HG02973 (cell line): ENCODE measurements at regions not wholly inside any gene's neighbourhood (a gene's known extent, or its start where the extent isn't known, plus 50 kb on each side); places are given as distances from the start of the nearest gene placed in this dataset.

Experiments used
- ATAC-seq: cut with Tn5 transposase; IDR thresholded peaks from one replicate; pipeline ENCODE4 v1.9.1; 2021; ENCODE audit warnings: moderate library complexity; ENCODE audit not compliant: unreplicated experiment

DNA sequence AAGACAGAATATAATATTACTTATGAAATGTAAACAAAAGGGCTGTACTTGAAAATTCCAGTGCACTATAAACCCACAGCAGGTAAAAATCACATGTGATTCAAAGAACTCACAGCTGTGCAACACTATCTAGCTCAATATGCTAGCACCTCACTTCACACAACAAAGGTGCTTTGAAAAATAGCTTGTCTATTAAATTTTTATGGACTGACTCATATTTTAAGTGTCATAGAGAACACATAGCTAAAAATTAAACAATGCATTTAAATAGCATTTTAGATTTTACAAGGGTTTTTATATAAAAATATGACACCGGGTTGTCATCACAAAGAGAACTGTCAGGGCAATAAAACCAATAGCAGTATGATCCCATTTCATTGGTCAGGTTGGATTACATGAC lies 1390.5 kb upstream of the TENM4 start:
- ATAC-seq: no peak

DNA sequence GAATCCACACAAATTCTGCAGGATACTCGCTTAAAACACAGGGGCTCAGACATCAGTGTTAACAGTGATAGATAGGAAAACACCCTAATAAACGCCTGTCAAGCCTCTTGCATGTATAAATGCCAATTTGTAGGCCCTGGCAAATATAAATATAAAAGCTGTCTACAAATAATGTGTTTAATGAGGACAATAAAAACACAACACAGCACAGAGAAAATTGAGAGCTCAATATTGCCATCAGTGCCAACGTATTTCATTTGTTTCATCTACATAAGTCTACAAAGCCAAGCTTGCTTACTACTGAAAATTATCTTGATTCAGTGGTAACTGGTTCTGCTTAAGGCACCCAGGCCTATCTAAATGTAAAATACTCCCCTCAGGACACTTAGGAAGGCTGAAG lies 1387.0 kb upstream of the TENM4 start:
- ATAC-seq: no peak

DNA sequence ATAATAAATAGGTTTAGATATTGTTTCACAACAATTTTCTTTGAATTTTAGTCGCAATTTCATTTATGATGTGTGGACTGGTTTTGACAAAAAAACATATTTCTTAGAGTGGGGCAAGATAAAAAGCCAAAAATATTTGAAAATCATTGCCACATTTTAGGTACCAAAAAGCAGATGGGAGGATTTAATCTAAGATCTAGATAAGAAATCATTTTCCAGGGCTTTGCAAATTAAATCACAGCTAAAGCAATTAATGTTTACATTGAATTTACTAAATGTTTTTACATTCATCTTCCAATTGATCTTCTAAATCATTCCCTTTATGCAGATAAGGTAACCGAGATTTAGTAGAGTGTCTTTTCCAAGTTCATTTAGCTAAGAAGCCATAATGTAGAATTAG lies 1386.0 kb upstream of the TENM4 start:
- ATAC-seq: no peak

DNA sequence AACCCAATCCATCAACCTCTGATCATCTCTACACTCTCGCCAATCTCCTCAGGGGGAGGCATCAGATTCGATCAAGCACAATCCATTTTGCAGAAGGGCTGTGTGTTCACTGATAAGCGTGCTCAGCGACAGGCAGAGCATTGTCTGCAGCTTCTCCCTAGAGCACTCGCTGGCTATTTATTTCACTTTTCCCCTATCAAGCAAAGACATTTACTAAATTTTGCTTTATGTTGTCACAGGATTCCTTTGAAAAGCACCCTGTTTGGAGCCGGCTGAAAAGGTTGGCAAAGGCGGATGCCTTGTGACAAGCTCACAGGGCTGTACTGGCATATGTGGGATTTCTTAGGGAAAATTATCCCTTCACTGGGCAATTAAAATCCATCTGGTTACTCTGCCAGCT lies 1381.5 kb upstream of the TENM4 start:
- ATAC-seq: no peak

DNA sequence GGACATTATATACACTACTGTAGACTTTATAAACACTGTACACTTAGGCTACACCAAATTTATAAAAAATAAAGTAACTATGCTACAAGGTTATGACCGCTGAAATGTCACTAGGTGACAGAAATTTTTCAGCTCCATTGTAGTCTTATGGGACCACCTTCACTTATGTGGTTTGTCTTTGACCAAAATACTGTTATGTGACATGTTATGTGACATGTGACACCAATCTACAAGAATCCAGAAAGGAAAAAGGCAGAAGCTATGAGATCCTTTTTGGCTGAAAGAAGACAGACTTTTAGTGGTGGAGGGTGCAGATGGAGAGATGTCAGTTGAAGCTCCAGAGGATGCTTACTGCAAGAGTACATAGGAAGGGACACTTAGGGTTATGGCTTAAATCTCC lies 1378.4 kb upstream of the TENM4 start:
- no peak for ATAC-seq

DNA sequence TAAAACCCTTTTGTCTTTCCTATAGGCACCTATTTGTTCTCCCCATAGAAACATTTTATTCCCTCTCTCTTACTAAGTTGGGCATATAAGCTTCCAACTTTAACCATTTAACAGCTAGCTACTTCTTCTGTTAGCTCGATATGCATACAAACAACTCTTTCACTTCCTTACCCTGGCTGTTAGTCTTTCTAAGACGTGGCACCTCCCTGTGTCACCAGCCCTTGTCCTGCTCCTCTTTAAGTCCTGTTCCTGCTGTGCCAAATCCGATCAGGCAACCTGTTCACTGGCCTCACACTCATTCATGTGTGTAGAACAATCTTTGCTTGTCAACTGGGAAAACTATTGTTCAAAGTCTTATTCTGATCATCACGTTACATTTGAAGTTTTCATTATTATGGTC lies 1376.1 kb upstream of the TENM4 start:
- ATAC-seq: peak; percentile 26

DNA sequence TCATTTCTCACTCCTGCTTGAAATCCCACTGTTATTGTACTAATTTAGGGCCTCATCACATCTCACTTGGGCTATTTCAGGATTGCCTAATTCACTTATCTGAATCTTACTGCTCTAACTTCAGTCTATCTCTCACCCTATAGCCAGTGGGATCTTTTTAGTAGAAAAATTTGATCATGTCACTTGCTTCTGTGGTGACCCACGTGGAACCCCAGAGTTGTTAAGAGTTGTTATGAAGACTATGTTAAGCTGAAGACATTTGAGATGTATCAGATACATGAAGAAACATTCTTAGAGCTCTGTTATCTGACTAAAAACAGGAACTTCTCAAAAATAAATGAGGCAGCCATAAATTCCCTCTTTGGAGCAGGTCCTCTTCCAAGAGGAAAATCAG lies 1375.6 kb upstream of the TENM4 start:
- ATAC-seq: peak; percentile 40

DNA sequence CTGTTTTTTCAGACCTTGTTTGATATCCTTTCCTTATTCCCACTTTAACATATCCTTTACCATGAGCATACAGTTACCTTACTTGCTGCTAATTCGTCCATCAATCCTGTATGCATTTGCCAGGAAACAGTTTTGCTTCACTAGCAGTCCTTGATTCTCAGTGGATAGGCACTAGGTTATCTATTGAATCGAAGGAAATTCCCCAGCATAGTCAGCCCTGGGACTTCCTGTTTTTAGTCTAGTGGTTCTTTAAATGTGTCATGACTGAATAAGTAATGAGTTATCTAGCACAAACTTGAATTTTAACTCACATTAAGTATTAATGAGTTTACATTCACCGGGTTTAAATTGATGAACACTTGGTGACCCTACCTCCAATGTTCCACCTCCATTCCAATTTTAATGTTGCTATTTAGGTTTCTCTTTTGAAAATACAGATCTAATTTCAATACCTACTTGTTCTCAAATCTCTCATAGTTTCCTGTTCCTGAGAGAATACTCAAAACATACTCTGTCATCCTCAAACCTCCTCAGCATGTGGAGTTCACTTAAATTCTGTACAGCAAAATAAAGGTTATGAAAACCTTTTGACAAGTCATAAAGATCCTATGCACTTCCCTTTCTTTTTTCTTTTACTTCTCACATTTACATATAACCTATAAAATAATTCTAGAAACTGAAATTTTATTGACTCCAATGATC lies 1375.1 kb upstream of the TENM4 start:
- peak; percentile 88 for ATAC-seq

DNA sequence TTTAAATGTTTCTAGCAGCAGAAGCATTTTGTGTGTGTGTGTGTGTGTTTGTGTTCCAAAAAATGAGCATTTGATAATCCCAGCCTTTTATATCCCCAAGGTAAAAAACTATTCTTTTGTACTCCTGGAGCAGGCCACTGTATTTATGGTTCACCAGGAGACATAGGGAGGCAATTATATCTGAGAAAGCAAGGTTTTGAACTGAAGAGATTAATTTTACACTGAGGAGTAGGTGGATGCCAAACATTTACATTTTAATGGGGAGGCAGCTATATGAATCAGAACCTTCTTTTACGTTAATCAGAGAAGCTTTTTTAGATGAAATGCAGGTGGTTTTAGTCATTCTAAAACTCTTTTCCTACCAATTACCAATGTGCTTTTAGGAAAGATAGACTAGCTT lies 1374.0 kb upstream of the TENM4 start:
- ATAC-seq: no peak

DNA sequence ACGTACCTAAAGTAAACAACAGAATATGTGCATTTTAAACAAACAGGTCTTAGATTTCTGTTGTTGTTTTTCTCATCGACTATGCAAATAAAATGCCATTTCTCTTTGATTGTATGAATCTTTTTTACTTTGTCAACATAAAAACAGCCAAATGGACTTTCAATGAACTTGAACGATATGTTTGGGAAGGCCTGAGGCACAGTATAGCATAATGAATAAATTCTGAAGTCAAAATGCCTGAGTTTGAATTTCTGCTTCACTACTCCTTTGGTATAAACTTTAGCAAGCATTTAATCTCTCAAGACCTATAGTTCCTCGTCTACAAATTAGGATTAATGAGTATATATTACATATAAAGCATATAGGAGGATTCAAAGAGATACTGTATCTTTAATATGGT lies 1369.9 kb upstream of the TENM4 start:
- no peak for ATAC-seq

DNA sequence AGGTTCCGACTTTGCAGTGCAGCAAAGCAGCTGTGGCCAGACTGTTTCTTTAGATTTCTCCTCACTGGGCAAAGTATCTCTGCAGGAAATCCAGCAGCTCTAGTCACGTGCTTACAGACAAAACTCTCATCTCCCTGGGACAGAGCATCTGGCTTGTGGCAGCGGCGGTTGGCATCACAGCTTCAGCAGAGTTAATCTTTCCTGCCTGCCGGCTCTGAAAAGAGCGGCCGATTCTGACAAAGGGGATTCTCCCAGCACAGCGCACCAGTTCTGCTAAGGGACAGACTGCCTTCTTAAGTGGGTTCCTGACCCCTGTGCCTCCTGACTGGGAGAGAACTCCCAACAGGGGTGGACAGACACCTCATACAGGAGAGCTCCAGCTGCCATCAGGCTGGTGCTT lies 1357.3 kb upstream of the TENM4 start:
- no peak for ATAC-seq

DNA sequence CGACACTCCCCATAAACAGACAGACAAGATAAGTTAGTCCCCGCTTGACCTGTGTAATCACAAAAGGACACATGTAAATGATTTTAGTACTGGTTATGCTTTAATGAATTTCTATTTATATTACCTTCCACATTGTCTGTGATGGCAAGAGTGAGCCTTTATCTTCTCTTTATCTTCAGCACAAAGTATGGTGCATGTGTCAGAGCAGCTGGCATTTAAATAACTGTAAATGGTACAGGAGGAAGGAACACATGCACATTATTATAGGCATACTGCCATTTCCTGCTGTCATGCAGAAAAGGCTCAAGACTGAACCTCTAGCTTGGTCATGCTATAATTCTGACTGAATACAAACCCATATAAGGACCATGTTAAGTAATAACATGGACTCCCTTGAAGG lies 1342.7 kb upstream of the TENM4 start:
- no peak for ATAC-seq

DNA sequence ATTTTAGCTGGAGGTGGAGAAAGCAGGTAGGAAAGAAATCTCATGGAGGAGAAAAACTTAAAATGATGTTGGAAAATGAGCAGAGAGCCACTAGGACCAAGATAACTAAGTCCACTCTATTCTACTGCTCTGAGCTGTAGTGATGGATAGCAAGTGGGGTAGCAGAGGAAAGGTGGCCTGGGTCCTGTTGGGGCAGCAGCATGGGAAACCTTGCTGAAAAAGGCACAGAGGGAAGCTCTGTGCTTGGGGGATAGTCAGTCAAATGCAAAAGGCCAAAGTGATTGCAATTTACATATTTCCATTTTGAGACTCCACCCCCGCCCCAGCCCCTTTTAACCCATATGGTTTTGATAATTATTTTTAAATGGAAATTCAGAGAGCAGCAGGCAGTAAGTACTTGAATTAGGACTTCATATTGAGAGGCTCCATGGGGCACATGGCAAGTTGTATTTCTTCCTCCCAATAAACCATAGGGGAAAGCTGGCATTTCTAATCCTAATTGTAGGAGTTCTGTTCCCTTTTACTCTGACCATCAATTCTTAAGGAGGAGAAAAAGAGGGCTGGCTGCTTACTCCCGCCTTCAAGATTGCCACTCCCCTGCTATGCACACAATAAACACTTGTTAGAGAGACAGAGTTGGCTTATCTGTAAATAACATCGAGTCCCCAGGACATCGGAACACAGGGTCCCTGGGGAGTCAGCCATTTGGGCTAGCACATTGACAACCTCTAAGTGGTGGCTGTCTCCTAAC lies 1341.5 kb upstream of the TENM4 start:
- no peak for ATAC-seq

DNA sequence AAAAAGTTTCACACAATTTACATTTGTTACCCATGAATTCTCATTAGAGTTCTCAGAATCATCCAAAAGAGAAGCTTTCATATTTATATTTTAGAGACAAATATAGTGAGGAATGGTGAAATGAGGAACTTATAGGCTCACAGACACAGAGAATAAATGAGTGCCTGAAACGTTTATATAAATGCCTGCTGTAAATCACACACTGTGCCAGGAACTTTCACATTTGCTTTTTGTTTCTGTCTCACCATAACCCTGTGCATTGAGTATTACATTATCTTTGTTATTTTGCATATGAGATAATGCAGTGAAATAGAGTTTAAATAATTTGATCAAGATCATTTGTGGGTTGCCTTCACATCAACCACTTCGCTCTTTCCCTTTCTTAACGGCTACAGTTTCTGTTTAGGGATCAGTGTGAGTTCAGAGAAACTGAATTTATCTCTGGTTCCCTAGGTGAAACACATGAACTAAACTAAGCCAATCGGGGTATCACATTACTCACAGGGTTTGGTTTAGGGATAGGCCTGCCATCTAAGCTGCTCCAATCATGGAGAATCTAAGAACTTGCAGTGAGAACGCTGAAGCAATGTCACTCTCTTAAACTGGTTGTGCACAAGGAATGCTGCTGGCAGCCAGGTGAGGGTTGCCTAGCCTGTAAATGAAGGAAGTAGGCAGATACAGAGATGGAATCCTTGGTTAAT lies 1339.2 kb upstream of the TENM4 start:
- no peak for ATAC-seq

DNA sequence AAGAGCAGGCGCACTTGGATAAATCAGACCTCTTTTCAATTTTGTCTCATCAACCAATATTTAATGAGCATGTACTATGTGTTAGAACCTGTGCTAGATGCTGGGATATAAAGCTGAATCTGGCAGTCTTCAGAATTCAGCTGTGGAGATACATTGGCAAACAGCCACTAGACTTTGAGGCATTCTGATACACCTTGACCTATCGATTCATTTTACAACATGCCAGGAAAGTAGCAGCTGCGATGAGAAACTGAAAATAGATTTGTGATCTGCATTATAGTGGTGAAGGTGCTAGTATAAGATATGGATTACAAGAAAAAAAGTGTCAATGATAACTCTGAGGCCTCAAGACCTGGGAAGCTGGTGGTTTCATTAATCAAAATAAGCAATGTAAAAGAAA lies 1338.1 kb upstream of the TENM4 start:
- no peak for ATAC-seq

DNA sequence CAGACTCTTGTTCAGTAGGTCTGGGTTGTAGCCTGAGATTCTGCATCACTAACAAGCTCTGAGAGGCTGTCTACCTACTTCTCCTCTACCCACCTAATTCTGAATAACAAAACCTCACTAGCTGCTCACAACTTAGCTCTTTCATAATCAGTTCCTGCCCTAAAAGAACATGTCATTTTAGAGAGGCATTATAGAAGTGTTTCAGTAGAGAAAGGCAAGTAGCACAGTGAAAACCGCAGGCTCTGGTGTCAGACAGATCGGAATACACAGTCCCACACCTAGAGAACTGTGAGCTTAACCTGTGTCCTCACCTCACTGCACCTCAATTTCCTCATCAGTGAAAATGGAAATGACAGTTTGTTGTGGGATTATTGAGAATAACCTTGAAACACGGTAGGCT lies 1337.6 kb upstream of the TENM4 start:
- ATAC-seq: no peak

DNA sequence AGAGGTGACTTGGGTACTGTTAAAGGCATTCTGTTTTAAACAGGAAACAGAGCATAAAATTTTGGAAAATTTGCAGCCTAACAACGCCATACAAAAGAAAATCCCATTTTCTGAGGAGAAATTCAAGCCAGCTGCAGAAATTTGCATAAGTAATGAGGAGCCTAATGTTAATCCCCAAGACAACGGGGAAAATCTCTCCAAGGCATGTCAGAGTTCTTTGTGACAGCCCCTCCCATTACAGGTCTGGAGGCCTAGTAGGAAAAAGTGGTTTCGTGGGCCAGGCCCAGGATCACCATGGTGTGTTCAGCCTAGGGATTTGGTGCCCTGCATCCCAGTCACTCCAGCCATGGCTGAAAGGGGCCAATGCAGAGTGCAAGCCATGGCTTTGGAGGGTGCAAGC lies 1333.1 kb upstream of the TENM4 start:
- ATAC-seq: no peak

DNA sequence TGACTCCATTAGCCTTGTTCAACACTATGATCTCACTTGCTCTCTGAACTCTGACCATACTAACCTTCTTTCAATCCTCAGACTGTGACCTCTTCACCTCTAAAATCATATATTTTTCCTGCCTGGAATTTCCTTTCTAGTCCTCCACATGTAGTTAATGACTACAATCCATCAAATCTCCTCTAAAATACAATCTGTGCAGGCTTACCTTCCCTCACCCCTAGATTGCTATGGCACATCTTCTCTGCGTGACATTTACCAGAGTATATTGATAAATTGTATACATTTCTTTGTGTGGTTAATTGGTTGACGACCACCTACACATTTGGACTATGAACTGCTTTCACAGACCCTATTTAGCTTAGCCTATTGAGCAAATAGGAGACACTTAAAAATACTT lies 1330.2 kb upstream of the TENM4 start:
- ATAC-seq: no peak

DNA sequence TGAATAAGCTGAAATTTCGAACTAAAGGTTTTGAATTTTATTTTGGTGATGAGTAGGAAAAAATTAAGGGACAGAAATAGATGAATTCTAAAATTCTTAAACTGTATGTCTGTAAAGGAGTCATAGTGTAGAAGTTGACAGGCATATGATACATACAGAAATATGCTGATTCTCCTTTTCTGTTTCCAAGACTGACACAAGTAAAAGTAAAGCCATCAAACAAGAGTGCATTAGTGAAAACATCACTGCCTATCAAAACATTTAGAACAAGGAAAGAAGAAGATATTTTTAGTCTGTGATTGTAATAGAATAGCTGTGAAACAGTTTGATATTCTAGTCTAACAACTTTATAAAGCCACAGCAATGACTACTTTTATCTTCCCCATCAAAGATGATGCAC lies 1318.0 kb upstream of the TENM4 start:
- no peak for ATAC-seq

DNA sequence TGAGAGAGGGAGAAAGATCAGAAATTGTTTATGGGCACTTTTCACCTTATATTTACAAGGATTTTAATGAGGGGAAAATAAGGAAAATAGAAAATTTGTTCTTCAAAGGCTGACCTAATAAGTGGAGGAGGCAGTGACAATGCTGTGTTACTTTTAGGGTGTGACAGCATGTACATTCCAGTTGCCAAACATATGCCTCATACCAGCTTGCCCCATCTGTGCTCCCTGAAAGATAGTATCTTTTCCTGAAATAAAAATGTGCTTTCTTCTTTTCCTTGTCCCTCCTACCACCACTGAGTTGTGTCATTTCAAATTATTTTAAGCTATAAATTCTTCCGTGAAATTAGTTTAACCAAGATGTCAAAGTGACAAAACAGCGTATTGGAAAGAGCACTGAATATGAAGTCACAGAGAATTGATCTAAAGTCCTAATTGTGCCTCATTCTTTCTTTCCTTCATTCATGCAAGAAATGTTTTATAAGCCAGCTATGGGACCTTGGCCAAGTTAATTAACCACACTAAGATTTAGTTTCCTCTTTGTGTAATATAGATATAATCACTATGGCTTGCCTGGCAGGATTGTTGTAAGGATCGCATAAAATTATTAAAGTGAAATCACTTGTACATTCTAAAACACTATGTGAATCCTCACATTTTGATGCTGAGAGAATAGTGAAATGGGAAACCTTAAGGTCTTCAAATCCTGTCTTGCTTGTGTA lies 1307.5 kb upstream of the TENM4 start:
- ATAC-seq: no peak

DNA sequence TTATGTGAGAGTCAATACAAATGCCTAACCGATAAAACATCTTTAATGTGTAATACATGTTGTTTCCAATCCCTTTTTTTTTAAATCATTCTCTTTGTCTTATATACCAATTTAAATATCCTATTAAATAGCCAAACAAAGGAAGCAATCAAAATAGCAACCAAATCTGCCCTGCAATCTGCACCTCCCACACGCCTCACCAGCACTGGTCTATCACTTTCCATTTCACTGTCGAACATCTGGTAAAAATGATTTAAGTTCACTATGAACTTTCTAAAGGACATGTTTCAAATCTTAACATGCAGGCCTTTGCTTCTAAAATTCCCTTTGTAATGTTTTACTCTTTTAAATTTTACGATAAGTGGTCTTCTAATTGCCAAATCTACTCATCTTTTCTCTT lies 1305.5 kb upstream of the TENM4 start:
- no peak for ATAC-seq

DNA sequence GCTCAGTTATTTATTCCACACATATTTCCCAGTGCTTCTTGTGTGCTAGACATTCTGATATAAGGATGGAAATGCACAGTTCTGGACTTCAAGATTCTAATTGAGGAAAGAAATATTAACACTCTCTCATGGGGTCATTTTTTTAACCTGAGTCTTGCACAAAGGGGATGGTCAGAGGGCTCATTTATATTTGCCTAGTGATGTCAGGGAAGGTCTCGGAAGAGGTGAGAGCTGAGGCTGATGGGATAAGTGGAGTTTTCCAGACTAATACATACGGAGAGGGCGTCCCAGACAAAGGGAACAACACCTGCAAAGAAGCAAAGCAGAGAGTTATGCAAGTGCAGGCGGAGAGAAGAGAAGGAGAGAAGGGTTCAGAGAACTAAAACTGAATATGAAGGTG lies 1304.6 kb upstream of the TENM4 start:
- no peak for ATAC-seq
